Transverse colon (tissue), 4 donors: ENCODE measurements at regions not wholly inside any gene's neighbourhood (a gene's known extent, or its start where the extent isn't known, plus 50 kb on each side); places are given as distances from the start of the nearest gene placed in this dataset.

ENCODE experiments used
- DNase-seq: peaks from one replicate; pipeline ENCODE4 v3.0.0-alpha.2; 2019
- H3K27ac ChIP-seq, 4 donors: fragments of 200-600 bp; sonication (generic); 2 replicates each; pipeline ENCODE4 v1.5.1; 2016 to 2018; ENCODE audit warnings: inconsistent platforms in 4 of 4
- H3K27me3 ChIP-seq: fragments of 200-600 bp; sonication (generic); 2 replicates; pipeline ENCODE4 v1.5.1; 2017; ENCODE audit warnings: inconsistent platforms
- H3K36me3 ChIP-seq, 4 donors: fragments of 200-600 bp; sonication (generic); 2 replicates each; pipeline ENCODE4 v1.5.1; 2017 to 2019; ENCODE audit warnings: inconsistent platforms in 4 of 4
- H3K4me1 ChIP-seq, 4 donors: fragments of 200-600 bp; sonication (generic); 2 replicates each; pipeline ENCODE4 v1.5.1; 2017 to 2020; ENCODE audit warnings: inconsistent platforms in 4 of 4
- H3K4me3 ChIP-seq, 4 donors: fragments of 200-600 bp; sonication (generic); 1 replicate in 1 of 4; 2 replicates in 3 of 4; pipeline versions ENCODE4 v1.5.1 to v1.6.1; 2017 to 2019; ENCODE audit warnings: inconsistent platforms in 4 of 4
- H3K9me3 ChIP-seq, 2 donors: fragments of 200-600 bp; sonication (generic); 2 replicates each; pipeline ENCODE4 v1.5.1; 2017 to 2019; ENCODE audit warnings: inconsistent platforms in 2 of 2
- EP300 ChIP-seq: sonication (generic); formaldehyde crosslinking; IDR thresholded peaks from one replicate; pipeline ENCODE4 v1.6.1; 2017; ENCODE audit warnings: antibody characterized with exemption, low read depth
- POLR2A ChIP-seq: fragments of 450-650 bp; IDR thresholded peaks from one replicate; pipeline ENCODE4 v1.6.1; 2016; ENCODE audit warnings: antibody characterized with exemption, mild to moderate bottlenecking, moderate library complexity
- POLR2AphosphoS5 ChIP-seq, 3 donors: sonication (generic); formaldehyde crosslinking; IDR thresholded peaks; one replicate each; pipeline ENCODE4 v1.6.1; 2016; ENCODE audit warnings: antibody characterized with exemption in 3 of 3
- WGBS, 2 donors: methylation state at CpG; one replicate each; pipeline ENCODE4 v1.1.5; 2018; ENCODE audit warnings: low coverage in 1 of 2; 5-methylcytosine and 5-hydroxymethylcytosine counted together
- in situ Hi-C, 4 donors: fragments of 200-750 bp; cut with MboI; loops; one replicate each; pipeline versions ENCODE4 v1.15.0 to v1.15.1; 2017; ENCODE audit warnings: low sequenced_read_pairs in 3 of 4, low pct_ligation_motif_present in 1 of 4, low pct_unique_long_range_greater_than_20kb in 1 of 4
- intact Hi-C: fragments of 100-400 bp; cut with DNase I; formaldehyde crosslinking; loops from one replicate; pipeline ENCODE4 v1.15.1; 2023; ENCODE audit warnings: low total_unique reads
- TF ChIP-seq, protein P1 (sequence below), 5 experiments: fragments of 200-600 bp in 3 of 5; fragments of 450-650 bp in 2 of 5; sonication (generic) in 3 of 5; IDR thresholded peaks; 1 replicate in 2 of 5; 2 replicates in 3 of 5; pipeline ENCODE4 v1.5.1; 2016 to 2017; ENCODE audit warnings: antibody characterized with exemption in 5 of 5, inconsistent platforms in 3 of 5, mild to moderate bottlenecking in 2 of 5, moderate library complexity in 1 of 5

DNA sequence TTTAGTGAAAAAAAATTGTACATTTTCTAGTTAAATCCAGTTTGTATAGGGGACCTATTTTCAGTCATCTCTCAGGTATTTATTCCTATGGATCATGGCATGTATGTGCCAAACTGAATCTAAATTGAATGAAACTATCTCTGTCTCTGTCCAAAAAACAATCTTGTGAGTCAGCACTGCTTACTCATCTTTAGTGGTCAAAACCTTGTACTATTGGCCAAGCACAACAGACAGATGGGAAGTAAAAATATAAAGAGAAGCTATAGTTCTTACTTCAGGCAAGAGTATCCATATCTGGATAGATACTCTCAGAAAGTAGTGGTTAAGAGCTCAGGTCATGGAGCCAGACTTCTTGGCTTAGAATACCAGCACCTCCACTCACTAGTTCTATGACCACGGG lies 76.0 kb upstream of the KLHL14 start:
- intact Hi-C loops = no loop called here
- H3K4me1 ChIP-seq = no peaks in the 10 kb centered on the region
- 84 to 100% methylated on average over 1 of the region's 1 CpG for WGBS, 2 donors
- H3K27ac ChIP-seq = no peak overlapping the region
- H3K9me3 ChIP-seq = no peaks in the 10 kb centered on the region
- H3K36me3 ChIP-seq = no peaks in the 10 kb centered on the region
- TF ChIP-seq EP300 (no peak), POLR2AphosphoS5 (IDR thresholded peaks at IDR 0.05) (no peak), POLR2A (no peak)
- TF ChIP-seq, protein P1, sequence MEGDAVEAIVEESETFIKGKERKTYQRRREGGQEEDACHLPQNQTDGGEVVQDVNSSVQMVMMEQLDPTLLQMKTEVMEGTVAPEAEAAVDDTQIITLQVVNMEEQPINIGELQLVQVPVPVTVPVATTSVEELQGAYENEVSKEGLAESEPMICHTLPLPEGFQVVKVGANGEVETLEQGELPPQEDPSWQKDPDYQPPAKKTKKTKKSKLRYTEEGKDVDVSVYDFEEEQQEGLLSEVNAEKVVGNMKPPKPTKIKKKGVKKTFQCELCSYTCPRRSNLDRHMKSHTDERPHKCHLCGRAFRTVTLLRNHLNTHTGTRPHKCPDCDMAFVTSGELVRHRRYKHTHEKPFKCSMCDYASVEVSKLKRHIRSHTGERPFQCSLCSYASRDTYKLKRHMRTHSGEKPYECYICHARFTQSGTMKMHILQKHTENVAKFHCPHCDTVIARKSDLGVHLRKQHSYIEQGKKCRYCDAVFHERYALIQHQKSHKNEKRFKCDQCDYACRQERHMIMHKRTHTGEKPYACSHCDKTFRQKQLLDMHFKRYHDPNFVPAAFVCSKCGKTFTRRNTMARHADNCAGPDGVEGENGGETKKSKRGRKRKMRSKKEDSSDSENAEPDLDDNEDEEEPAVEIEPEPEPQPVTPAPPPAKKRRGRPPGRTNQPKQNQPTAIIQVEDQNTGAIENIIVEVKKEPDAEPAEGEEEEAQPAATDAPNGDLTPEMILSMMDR (IDR thresholded peaks at IDR 0.05) = no peak
- H3K4me3 ChIP-seq = no peak overlapping the region
- no peaks in the 10 kb centered on the region for H3K27me3 ChIP-seq
- no peak for DNase-seq
- in situ Hi-C loops = loop anchor here in 1 of 4 donors (25.0 kb wide), 1 partner anchor 88 kb away; no protein-coding TSS in a partner anchor

DNA sequence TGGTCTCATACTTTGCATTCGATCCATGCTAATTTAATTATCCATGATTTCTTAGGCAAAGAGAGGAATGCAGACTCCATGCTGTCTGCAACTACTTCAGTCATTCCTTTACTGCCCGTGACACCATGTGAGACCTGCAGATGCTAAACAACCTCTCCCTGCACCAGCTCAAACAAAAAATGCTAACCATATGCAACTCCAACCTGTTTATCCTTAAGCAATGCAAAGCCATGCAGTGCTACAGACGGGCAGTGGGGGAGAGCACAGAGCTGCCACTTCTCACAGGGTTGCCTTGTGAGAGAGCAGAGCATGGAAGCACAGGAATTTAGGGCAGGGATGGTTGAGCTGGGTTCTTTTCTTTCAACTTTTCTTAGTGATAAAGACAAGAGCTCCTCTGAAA lies 74.9 kb upstream of the KLHL14 start:
- H3K36me3 ChIP-seq = no peaks in the 10 kb centered on the region
- no peak overlapping the region for H3K27ac ChIP-seq
- TF ChIP-seq, protein P1 (IDR thresholded peaks at IDR 0.05) = no peak
- no peak for TF ChIP-seq EP300
- H3K4me1 ChIP-seq = no peaks in the 10 kb centered on the region
- no peak for DNase-seq
- in situ Hi-C loops = loop anchor here in 1 of 4 donors (25.0 kb wide), 1 partner anchor 90 kb away; no protein-coding TSS in a partner anchor
- intact Hi-C loops = no loop called here
- WGBS, 2 donors = 55% methylated on average over 3 of the region's 3 CpGs; no CpG with 5 or more reads in 1 of the 2 donors
- H3K9me3 ChIP-seq = no peaks in the 10 kb centered on the region
- H3K4me3 ChIP-seq = no peak overlapping the region
- no peaks in the 10 kb centered on the region for H3K27me3 ChIP-seq

DNA sequence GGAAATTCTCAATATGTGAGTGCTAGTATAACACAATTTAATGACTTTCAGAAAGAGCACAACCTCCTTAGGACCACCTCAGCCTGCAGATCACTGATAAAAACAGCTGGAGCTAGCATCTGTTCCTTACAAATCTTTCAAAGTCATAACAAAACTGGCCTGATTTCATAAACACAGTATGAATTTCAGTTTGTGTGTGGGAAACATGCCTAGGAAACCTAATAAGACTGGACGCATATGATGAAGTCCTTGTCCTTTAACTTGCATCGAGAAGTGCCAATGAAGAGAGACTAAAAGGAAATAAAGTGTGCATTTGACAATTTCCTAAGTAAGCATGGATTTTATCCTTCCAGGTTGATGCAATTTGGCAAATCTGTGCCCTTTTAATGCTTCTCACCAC lies 74.1 kb upstream of the KLHL14 start:
- no peak for DNase-seq
- TF ChIP-seq EP300 = no peak
- TF ChIP-seq, protein P1 (IDR thresholded peaks at IDR 0.05) = no peak
- no peak for TF ChIP-seq POLR2AphosphoS5 (IDR thresholded peaks at IDR 0.05)
- TF ChIP-seq POLR2A = no peak
- intact Hi-C loops (no loop called here), in situ Hi-C loops (loop anchor here in 1 of 4 donors (25.0 kb wide), 1 partner anchor 90 kb away; no protein-coding TSS in a partner anchor)
- Histone ChIP-seq H3K27ac (no peak overlapping the region), H3K27me3 (no peaks in the 10 kb centered on the region), H3K36me3 (no peaks in the 10 kb centered on the region), H3K9me3 (no peaks in the 10 kb centered on the region), H3K4me3 (no peak overlapping the region), H3K4me1 (no peaks in the 10 kb centered on the region)
- WGBS, 2 donors = 62 to 64% methylated on average over 2 of the region's 2 CpGs

DNA sequence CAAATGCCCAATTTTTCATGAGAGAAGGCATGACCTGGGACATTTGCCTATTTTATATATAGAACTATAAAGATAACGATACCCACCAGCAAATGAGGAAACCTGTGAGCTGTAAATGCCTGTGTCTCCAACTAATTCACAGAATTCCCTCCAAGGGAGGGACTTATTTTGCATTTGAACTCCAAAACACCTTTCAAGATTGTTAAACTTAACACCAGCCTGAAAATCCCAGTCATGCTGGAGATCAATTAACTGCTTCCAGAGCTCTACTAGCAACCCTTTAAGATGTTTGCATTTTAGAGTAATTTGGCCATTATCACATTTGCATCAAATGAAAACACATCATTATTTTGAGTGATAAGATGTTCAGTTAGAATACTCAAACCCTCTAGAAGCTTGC lies 68.1 kb upstream of the KLHL14 start:
- TF ChIP-seq, protein P1 (IDR thresholded peaks at IDR 0.05) = no peak
- TF ChIP-seq POLR2A (no peak), POLR2AphosphoS5 (IDR thresholded peaks at IDR 0.05) (no peak), EP300 (no peak)
- H3K27me3 ChIP-seq = no peaks in the 10 kb centered on the region
- no peaks in the 10 kb centered on the region for H3K36me3 ChIP-seq
- in situ Hi-C loops = loop anchor here in 1 of 4 donors (25.0 kb wide), 1 partner anchor 96 kb away; no protein-coding TSS in a partner anchor
- WGBS, 2 donors = 7 to 29% methylated on average over 1 of the region's 1 CpG
- H3K27ac ChIP-seq = no peak overlapping the region
- H3K9me3 ChIP-seq = no peaks in the 10 kb centered on the region
- no peaks in the 10 kb centered on the region for H3K4me1 ChIP-seq
- no peak for DNase-seq
- intact Hi-C loops = no loop called here
- H3K4me3 ChIP-seq = no peak overlapping the region
